ENCODE measurements at regions not wholly inside any gene's neighbourhood (a gene's known extent, or its start where the extent isn't known, plus 50 kb on each side); places are given as distances from the start of the nearest gene placed in this dataset.
"Not testable (repeated sequence)": the region's sequence is repeated elsewhere in the genome, so short reads cannot be mapped to it uniquely, and the experiment has no call there.

DNA sequence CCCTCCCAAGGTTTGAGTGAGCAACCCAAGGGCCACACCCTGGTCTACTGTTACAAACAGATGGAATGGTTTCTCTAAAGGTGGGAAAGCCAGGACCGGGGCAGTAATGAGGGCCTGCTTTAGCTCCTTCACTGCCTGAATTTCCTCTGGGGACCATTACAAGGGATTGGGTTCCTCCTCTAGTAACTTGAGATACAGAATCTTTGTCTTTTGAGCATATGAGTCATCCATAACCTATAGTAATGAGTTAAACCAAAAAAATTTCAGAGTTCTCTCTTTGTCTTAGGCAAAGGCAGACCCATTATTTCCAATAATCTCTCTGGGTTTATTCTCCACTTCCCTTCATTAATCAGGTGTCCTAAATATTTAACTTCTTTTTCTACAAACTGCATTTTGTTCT, 618.8 kb downstream of the HINT1 start:
- Histone ChIP-seq H3K36me3 (ENCODE audit: insufficient read depth, low read length) (no peaks in the 10 kb centered on the region), H3K9ac (ENCODE audit: low read depth, low read length) (no peak overlapping the region), H3K9me3 (ENCODE audit: control insufficient read depth, insufficient read depth, low read length) (peaks cover 23% of the 10 kb centered on the region), H3K4me1 (ENCODE audit: insufficient read depth, low read length) (0 out of 2 replicates have a peak, but pooled peaks cover 4% of the 10 kb centered on the region)

DNA sequence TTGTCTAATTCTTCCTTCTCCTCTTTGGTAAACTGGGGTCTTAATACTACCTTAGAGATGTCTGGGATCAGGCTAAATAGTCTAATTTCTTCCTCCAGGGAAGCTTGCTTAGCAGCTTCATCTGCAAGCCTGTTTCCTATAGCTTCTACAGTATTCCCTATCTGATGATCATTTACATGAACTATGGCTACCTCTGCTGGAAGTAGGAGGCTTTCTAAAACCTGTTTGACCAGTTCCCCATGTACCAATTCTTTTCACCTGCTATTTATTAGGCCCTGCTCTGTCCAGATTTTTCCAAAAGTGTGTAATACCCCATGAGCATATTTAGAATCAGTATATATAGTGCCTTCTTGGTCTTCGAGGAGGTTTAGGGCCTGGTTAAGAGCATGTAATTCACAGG, 619.8 kb downstream of the HINT1 start:
- 0 out of 2 replicates have a peak, but pooled peaks cover 4% of the 10 kb centered on the region for H3K4me1 ChIP-seq (ENCODE audit: insufficient read depth, low read length)
- no peaks in the 10 kb centered on the region for H3K36me3 ChIP-seq (ENCODE audit: insufficient read depth, low read length)
- peaks cover 23% of the 10 kb centered on the region for H3K9me3 ChIP-seq (ENCODE audit: control insufficient read depth, insufficient read depth, low read length)
- no peak overlapping the region for H3K9ac ChIP-seq (ENCODE audit: low read depth, low read length)

DNA sequence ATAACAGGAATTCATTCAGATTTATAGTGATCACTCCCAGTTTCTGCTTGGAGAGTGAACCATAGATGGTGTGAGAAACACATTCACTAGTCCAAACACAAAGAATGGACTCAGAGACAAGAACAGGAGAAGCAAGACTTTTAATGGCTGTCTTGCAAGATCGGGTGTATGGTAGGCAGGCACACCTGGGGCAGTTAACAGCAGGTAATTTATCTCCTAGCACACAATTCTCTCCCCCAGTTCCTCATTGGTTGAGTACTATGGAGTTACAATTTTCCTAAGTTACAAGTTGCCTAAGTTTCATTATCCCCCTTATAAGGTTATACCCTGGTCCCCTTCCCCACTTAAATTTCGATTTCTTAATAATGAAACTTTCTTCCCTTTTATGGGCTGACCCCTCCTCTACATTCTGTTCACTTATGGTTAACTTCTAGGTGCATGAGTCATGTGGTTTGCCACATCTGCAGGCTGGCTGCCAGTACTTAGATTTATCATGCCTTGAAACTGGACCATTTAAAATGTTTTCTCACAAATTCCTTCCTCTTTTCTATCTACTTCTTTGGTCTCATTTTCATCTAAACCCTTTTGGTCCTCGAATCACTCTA, 623.3 kb downstream of the HINT1 start:
- H3K4me1 ChIP-seq (ENCODE audit: insufficient read depth, low read length): no peaks in the 10 kb centered on the region
- no peak overlapping the region for H3K9ac ChIP-seq (ENCODE audit: low read depth, low read length)
- H3K9me3 ChIP-seq (ENCODE audit: control insufficient read depth, insufficient read depth, low read length): peaks cover 17% of the 10 kb centered on the region
- H3K36me3 ChIP-seq (ENCODE audit: insufficient read depth, low read length): no peaks in the 10 kb centered on the region

DNA sequence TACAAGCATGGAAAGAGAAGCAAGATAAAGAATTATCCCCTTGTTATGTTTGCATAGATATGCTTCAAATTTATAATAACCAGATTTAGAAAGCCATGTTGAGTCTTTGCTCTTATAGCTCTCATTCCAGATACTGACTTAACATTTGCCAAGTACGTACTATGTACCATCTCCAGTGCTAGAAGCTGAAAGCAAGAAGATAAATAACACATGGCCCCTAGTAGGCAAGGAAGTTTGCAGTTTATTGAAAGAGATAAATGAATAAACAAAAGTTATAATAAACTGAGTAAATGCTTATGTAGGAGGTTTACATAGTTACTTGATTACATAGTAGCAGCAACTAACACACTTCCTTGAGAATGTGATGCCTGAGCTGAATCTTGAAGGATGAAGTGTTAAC, 628.4 kb downstream of the HINT1 start:
- no peaks in the 10 kb centered on the region for H3K9me3 ChIP-seq (ENCODE audit: control insufficient read depth, insufficient read depth, low read length)
- no peak overlapping the region for H3K9ac ChIP-seq (ENCODE audit: low read depth, low read length)
- H3K36me3 ChIP-seq (ENCODE audit: insufficient read depth, low read length): no peaks in the 10 kb centered on the region
- H3K4me1 ChIP-seq (ENCODE audit: insufficient read depth, low read length): no peaks in the 10 kb centered on the region

DNA sequence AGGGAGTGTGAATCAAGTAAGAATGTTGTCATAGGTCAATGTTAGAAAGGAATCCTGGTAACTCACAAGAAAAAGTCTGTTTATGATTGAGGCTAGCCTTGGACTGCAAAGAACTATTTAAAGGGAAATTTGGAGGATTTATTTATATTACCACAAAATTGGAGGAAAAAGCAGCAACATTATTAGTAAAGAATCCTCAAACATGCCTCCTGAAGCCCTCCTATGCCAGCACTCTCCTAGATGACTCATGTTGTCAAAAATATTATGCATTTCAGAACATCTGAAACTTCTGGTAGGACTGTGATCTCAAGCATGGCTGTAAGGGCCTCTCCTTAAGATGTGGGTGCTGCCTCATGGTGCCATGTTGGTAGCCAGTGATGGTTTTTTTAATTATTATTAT, 628.5 kb downstream of the CHSY3 start:
- no peaks in the 10 kb centered on the region for H3K9me3 ChIP-seq (ENCODE audit: control insufficient read depth, insufficient read depth, low read length)
- no peaks in the 10 kb centered on the region for H3K4me1 ChIP-seq (ENCODE audit: insufficient read depth, low read length)
- H3K9ac ChIP-seq (ENCODE audit: low read depth, low read length): no peak overlapping the region
- no peaks in the 10 kb centered on the region for H3K36me3 ChIP-seq (ENCODE audit: insufficient read depth, low read length)

DNA sequence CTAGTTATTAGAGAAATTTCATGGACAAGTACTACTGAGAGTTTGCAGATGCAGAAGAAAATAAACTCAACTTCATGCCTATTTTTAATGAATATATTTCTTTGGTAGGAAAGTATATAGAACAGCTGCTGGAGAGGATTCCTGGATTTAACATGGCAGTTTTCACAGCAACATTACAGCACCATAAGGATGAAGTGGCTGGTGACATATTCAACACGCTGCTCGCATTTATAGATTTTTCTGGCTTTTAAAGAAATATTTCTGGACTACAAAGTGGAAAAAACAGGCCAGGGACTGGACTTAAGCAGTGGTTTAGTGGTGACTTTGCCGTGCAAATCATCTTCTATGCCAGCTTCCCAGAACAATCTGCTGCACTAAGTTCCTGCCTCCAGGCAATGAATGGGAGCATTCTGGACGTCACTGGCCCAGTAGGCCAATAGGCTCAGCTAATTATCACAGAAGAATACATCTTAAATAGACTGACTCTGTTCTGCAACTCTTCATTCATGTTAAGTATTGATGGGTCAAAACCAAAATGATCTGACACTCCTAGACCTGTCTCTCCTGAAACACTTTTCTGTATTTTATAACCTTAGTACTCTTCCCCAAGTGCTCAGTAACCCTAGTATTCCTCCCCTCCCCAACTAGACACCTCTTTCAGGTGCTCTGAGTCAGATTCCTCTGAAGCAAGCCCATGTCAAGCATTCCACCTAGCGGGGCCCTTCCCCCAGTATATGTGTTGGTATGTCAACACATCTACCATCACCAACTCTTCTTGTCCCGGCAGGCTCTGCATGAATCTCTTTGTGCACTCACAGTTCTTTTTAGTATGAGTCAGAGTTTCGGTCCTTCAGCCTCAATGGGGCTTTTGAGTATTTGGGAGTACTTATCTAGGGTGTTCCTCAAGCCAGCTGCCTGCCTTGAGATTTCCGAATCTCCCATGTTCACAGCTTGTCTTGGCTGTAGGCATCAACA, 625.5 kb downstream of the CHSY3 start:
- Histone ChIP-seq H3K36me3 (ENCODE audit: insufficient read depth, low read length) (no peaks in the 10 kb centered on the region), H3K9ac (ENCODE audit: low read depth, low read length) (no peak overlapping the region), H3K9me3 (ENCODE audit: control insufficient read depth, insufficient read depth, low read length) (no peaks in the 10 kb centered on the region), H3K4me1 (ENCODE audit: insufficient read depth, low read length) (no peaks in the 10 kb centered on the region)

DNA sequence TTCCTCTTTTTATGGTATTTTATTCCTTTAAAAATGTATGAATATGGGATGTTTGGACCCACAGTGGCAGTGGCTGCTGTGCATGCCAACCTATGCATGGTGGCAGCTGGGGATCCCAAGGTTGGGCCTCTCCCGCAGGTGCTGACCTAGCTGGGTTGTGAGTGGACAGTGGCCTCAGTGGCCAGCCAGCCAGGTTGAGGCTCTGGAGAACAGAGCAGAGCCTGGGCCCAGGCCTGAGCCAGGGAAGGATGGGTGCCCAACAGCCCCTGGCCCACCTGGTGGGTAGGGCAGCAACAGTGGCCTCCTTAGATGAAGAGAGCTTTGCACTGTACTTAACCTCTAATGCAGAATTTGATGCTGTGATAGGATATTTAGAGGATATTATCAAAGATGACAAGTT, 624.8 kb downstream of the CHSY3 start:
- no peak overlapping the region for H3K9ac ChIP-seq (ENCODE audit: low read depth, low read length)
- no peaks in the 10 kb centered on the region for H3K9me3 ChIP-seq (ENCODE audit: control insufficient read depth, insufficient read depth, low read length)
- H3K36me3 ChIP-seq (ENCODE audit: insufficient read depth, low read length): no peaks in the 10 kb centered on the region
- H3K4me1 ChIP-seq (ENCODE audit: insufficient read depth, low read length): no peaks in the 10 kb centered on the region

DNA sequence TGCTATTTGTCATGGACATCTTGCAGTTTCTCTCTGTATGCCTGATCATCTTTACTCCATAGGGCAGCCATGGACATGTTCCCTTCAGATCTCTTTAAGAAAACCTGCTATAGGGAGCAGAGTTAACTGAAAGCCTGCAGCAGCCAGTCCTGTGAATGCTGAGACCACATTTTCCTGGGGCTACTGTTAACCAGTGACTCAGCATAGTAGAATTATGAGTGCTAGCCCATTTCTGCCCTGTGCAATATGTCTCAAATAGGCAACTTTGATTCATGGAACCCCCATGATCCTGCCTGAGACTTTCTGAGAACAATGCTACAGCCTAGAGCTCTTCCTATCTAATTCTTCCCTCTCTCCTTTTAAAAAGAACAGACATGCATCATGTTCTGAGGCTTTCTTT, 624.2 kb downstream of the CHSY3 start:
- H3K36me3 ChIP-seq (ENCODE audit: insufficient read depth, low read length): no peaks in the 10 kb centered on the region
- no peaks in the 10 kb centered on the region for H3K4me1 ChIP-seq (ENCODE audit: insufficient read depth, low read length)
- no peaks in the 10 kb centered on the region for H3K9me3 ChIP-seq (ENCODE audit: control insufficient read depth, insufficient read depth, low read length)
- no peak overlapping the region for H3K9ac ChIP-seq (ENCODE audit: low read depth, low read length)

DNA sequence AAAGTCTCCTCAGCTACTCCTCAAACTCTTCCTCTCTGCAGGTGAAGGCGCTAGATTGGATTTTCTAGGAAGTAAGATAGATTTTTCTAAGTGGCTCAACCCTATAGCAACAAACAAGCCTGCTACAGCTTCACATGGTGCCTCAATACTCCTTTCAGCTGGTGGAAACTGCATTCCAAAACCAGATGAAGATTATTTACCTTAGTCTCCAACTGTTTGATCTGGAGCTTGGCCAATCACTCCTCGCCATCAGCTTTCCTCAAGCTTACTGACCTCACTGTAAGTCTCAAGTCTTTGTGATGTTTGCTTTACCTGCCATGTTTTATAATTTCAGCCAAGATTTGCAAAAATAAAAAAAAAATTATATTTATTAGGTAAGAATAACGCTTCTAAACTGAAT, 622.4 kb downstream of the CHSY3 start:
- no peak overlapping the region for H3K9ac ChIP-seq (ENCODE audit: low read depth, low read length)
- no peaks in the 10 kb centered on the region for H3K36me3 ChIP-seq (ENCODE audit: insufficient read depth, low read length)
- no peaks in the 10 kb centered on the region for H3K4me1 ChIP-seq (ENCODE audit: insufficient read depth, low read length)
- no peaks in the 10 kb centered on the region for H3K9me3 ChIP-seq (ENCODE audit: control insufficient read depth, insufficient read depth, low read length)

DNA sequence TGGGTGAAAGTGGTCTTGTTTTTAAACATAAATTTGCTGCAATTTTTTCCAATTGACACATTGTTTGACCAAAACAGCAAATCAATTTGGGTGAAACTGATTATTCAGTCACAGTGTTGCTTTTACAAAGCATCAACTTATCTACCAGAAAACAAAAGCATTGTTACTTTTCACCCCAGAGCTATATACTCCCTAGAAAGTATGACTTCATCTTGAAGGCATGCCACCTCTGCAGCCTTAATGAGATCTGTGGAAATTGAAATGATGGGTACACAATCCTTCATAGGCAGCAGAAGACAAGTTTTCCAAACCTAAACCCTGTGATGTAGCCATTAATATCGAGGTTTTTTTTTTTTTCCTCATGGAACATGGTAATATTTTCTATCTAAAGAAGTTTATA, 615.9 kb downstream of the CHSY3 start:
- H3K4me1 ChIP-seq (ENCODE audit: insufficient read depth, low read length): peaks cover 17% of the 10 kb centered on the region
- H3K36me3 ChIP-seq (ENCODE audit: insufficient read depth, low read length): no peaks in the 10 kb centered on the region
- peaks cover 2% of the 10 kb centered on the region; the same call in 1 of the 2 replicates for H3K9me3 ChIP-seq (ENCODE audit: control insufficient read depth, insufficient read depth, low read length)
- no peak overlapping the region for H3K9ac ChIP-seq (ENCODE audit: low read depth, low read length)

DNA sequence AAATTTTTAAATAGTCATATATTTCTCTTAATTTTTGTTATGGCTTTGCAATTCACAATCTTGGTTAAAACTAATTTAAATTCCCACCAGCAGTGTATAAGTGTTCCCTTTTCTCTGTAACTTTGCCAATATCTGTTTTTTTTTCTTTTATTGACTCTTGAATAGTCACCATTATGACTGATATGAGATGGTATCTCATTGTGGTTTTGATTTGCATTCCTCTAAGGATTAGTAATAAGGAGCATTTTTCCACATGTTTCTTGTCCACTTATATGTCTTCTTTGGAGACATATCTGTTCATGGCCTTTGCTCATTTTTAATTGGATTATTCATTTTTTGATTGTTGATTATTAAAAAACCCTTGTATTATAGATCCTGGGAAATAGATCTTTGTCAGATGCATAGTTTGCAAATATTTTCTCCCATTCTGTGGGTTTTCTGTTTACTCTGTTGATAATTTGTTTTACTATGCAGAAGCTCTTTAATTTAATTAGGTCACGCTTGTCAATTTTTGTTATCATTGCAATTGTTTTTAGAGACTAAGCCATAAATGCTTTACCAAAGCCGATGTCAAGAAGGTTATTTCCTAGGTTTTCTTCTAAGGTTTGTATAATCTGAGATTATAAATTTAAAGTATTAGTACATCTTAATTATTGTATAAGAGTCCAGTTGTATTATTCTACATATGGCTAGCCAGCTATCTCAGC, 610.9 kb downstream of the CHSY3 start:
- Histone ChIP-seq H3K4me1 (ENCODE audit: insufficient read depth, low read length) (peaks cover 7% of the 10 kb centered on the region), H3K9ac (ENCODE audit: low read depth, low read length) (no peak overlapping the region), H3K9me3 (ENCODE audit: control insufficient read depth, insufficient read depth, low read length) (peaks cover 2% of the 10 kb centered on the region; the same call in 1 of the 2 replicates), H3K36me3 (ENCODE audit: insufficient read depth, low read length) (no peaks in the 10 kb centered on the region)

DNA sequence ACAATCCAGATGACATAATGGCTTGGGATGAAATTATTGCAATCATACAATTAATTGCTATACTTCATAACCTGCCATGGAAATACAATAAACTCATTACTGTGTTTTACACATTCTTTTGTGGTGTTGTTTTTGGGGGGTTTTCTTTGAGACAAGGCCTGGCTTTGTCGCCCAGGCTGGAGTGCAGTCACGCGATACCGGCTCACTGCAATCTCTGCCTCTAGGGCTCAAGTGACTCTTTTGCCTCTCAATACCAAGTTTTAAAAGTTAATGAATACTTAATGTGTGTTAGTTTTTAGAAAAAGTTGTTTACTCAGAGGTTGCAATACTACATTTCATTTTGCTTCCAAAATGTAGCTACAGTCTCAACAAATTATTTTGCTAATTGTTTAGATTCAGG, 598.4 kb downstream of the CHSY3 start:
- peaks cover 3% of the 10 kb centered on the region; the same call in 1 of the 2 replicates for H3K4me1 ChIP-seq (ENCODE audit: insufficient read depth, low read length)
- no peaks in the 10 kb centered on the region for H3K36me3 ChIP-seq (ENCODE audit: insufficient read depth, low read length)
- no peaks in the 10 kb centered on the region for H3K9me3 ChIP-seq (ENCODE audit: control insufficient read depth, insufficient read depth, low read length)
- no peak overlapping the region for H3K9ac ChIP-seq (ENCODE audit: low read depth, low read length)

DNA sequence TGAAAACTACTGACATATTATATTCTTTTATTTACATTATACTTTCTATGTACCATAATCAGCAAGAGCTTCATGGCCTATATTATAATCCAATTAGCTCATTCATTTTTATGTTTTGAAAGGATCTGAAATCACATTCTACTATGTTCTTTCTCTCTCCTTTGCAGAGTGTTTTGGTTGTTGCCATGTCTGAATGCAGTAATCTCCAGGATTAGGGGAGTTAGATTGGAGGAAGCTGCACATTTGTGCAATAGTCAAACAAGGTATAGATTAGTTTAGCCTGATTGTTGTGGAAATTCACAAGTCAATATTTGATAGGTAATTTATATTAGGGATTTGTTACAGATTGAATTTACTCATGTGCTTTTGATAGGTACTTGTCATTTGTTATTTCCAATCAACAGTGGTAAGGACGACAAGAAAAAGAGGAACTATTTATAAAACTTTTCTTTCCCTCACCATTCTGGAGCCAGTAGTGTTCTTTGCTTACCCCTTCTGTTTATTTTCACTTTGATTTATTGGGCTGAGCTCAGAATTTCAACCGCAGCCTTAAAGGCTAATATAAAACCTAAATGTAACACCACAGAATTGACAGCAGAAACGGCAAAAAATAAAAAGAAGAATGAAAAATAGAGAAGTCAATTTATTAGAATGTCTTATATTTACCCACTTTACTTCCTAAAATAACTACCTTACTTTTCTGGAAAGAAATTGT, 597.0 kb downstream of the CHSY3 start:
- Histone ChIP-seq H3K4me1 (ENCODE audit: insufficient read depth, low read length) (peaks cover 3% of the 10 kb centered on the region; the same call in 1 of the 2 replicates), H3K9ac (ENCODE audit: low read depth, low read length) (no peak overlapping the region), H3K9me3 (ENCODE audit: control insufficient read depth, insufficient read depth, low read length) (no peaks in the 10 kb centered on the region), H3K36me3 (ENCODE audit: insufficient read depth, low read length) (no peaks in the 10 kb centered on the region)

DNA sequence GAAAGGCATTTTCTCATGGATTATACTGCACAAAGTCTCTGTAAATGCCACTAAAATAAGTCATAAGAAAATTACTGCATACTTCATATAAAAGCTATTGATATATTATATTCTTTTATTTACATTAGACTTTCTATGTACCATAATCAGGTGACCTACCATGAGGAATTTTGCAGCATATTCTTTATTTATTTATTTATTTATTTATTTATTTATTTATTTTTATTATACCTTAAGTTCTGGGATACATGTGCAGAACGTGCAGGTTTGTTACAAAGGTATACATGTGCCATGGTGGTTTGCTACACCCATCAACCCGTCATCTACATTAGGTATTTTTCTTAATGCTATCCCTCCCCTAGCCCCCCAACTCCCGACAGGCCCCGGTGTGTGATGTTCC, 596.2 kb downstream of the CHSY3 start:
- H3K36me3 ChIP-seq (ENCODE audit: insufficient read depth, low read length); H3K9me3 ChIP-seq (ENCODE audit: control insufficient read depth, insufficient read depth, low read length); H3K4me1 ChIP-seq (ENCODE audit: insufficient read depth, low read length); H3K9ac ChIP-seq (ENCODE audit: low read depth, low read length): not testable (repeated sequence)

Data from ES-I3 (cell line).